ENCODE measurements at regions not wholly inside any gene's neighbourhood (a gene's known extent, or its start where the extent isn't known, plus 50 kb on each side); places are given as distances from the start of the nearest gene placed in this dataset.
"Not testable (repeated sequence)": the region's sequence is repeated elsewhere in the genome, so short reads cannot be mapped to it uniquely, and the experiment has no call there.

DNA sequence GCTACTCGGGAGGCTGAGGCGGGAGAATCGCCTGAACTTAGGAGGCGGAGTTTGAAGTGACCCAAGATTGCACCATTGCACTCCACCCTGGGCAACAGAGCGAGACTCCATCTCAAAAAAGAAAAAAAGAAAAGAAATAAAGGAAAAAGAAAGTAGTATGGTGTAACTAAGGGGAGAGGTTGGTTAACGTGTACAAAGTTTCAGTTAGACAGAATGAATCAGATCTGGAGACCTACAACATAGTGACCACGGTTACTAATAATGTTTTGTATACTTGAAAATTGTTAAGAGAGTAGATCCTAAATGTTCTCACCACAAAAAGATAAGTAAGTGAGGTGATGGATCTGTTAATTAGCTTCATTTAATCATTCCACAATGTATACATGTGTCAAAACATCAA is 1208.8 kb downstream of the VRK1 start:
- H3K27ac ChIP-seq: no peak overlapping the region
- H3K27me3 ChIP-seq: no peaks in the 10 kb centered on the region
- DNase-seq: no peak
- H3K9me3 ChIP-seq (replicated peaks): no peaks in the 10 kb centered on the region
- no peak overlapping the region for H3K4me3 ChIP-seq
- H3K4me1 ChIP-seq: no peaks in the 10 kb centered on the region
- H3K36me3 ChIP-seq: no peaks in the 10 kb centered on the region

DNA sequence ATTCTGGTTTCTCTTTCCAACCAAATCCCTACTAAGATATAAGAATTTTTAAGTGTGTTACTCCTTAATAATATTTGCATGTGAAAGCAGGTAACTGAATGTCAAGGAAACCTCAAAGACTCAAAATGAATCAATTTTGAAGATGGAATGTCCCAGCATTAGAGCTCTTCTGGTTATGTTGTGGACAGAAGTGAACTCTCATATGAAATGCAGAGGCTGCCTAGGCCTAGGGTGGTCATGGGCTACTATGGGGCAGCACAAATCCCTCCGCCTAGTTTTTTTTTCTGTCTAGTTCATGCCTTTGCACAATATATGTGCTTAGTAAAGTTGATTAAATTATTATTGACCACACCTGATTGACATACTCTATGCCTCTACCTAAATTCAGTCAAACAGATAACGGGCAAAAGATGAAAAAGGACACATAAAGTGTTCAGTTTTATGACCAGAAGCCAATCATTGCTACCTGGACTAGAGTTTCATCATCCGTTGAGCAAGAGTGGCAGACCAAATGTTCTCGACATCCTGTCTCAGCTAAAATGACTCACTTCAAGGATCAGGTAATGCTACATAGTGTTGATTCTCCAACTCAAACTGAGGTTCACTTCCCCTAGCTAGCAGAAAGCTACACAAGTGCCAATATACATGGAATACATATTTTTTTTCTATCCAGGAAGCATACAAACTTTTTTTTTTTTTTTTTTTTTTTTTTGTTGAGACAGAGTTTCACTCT is 1211.4 kb downstream of the VRK1 start:
- H3K36me3 ChIP-seq: no peaks in the 10 kb centered on the region
- no peaks in the 10 kb centered on the region for H3K4me1 ChIP-seq
- no peak for DNase-seq
- H3K4me3 ChIP-seq: no peak overlapping the region
- H3K27ac ChIP-seq: no peak overlapping the region
- no peaks in the 10 kb centered on the region for H3K27me3 ChIP-seq
- H3K9me3 ChIP-seq (replicated peaks): no peaks in the 10 kb centered on the region

DNA sequence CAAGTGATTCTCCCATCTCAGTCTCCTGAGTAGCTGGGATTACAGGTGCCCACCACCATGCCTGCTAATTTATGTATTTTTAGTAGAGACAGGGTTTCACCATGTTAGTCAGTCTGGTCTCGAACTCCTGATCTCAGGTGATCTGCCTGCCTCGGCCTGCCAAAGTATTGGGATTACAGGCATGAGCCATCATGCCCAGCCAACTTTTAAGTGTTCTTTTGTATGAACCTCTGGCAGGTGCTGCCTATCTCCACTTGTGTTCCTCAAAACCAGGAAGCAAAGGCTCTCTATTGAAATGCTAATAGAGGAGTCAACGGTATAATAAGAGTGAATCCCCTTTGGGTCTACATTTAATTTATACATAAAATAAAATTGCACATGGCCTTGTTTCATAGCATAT is 1212.0 kb downstream of the VRK1 start:
- H3K27ac ChIP-seq; DNase-seq; H3K4me3 ChIP-seq; H3K36me3 ChIP-seq; H3K9me3 ChIP-seq (replicated peaks); H3K4me1 ChIP-seq; H3K27me3 ChIP-seq: not testable (repeated sequence)

DNA sequence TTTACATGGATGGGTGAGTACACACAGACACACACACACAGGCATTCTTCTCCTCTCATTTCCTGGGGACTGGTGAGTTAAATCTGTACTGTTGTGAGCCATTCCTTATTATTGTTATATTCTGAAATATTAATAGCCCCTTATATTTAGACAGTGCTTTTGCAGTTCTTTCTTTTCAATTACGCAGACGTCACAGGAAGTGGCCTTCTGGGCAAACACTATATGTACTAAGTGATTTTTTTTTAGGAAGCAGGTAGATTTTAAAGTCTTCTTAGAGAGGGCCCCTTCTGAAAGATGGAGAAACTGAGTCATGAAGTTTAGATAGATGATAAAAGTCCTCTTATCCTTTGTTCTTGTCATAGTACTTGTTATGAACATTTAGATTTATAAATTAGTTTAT is 1213.6 kb downstream of the VRK1 start:
- no peaks in the 10 kb centered on the region for H3K36me3 ChIP-seq
- no peak for DNase-seq
- no peaks in the 10 kb centered on the region for H3K9me3 ChIP-seq (replicated peaks)
- H3K27ac ChIP-seq: no peak overlapping the region
- H3K4me3 ChIP-seq: no peak overlapping the region
- H3K27me3 ChIP-seq: no peaks in the 10 kb centered on the region
- no peaks in the 10 kb centered on the region for H3K4me1 ChIP-seq

DNA sequence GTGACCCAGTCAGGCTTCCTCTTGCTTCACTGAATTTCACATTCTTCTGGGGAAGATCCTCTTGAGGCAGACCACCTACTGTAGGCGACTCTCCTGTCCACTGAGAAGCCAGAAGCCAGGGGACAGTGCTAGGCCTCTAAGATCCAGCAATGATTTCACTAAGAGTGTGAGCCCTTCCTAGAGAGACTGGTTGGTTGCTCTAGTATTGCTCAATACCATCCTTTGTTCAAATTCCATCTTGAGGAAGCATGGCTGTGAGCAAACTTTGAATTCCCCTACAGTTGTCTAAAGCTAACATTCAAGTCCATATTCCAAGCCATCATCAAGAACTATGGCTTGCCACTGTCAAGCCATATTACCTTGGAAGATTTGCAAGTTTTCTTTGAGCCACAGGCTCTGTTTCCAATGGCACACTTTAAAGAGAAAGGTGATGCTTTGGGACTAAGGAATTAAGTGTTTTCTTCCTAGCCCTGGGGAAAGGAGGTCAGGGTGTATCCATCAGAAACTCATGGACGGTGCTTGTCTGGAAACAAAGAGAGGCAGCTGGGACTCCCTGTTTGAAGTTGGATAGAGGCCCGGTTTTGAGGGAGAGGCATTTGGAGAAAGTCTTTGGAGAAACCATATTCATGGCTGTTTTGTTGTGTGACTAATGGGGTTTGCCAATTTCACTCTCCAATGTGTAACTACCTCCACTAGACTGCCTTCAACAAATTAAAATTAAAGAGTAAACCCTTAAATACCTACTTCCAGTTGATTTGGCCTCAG is 1217.9 kb downstream of the VRK1 start:
- Histone ChIP-seq H3K36me3 (no peaks in the 10 kb centered on the region), H3K27me3 (no peaks in the 10 kb centered on the region), H3K27ac (no peak overlapping the region), H3K9me3 (replicated peaks) (no peaks in the 10 kb centered on the region), H3K4me3 (no peak overlapping the region), H3K4me1 (no peaks in the 10 kb centered on the region)
- no peak for DNase-seq

DNA sequence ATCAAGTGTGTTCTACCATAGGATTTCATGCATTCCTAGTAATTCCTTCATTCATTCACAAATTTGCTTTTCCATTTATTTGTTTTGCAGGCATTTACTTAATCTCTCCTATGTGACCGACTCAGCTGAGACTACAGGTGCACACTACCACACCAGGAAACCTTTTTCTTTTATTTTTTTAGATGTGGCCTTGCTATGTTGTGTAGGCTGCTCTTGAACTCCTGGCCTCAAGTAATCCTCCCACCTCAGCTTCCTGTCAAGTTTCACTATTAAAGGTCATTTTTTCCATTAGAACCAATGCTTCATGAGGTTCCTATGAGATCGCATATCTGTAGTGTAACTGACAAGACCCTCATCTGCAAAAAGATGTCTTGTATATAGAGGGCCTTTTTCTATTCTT is 1218.7 kb downstream of the VRK1 start:
- H3K4me1 ChIP-seq: no peaks in the 10 kb centered on the region
- H3K27ac ChIP-seq: no peak overlapping the region
- H3K4me3 ChIP-seq: no peak overlapping the region
- H3K27me3 ChIP-seq: no peaks in the 10 kb centered on the region
- DNase-seq: no peak
- H3K36me3 ChIP-seq: no peaks in the 10 kb centered on the region
- H3K9me3 ChIP-seq (replicated peaks): no peaks in the 10 kb centered on the region

DNA sequence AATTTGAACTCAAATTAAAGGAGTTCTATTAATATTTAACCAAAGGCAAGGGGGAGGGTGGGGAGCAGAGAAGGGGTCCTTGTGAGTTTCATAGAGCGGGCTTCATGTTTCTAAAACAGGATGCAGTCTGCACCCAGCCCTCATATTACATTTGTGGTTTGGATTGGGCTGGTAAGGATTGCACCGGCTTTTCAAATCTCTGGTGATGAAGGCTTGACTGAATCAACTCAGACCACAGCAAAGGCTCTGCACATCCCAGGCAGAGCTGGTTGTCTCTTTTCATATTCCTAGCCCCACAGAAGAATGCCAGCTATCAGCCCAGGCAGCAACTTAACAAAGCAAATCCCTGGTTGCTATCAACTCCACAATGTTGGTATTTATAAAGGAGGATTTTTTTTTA is 1221.4 kb downstream of the VRK1 start:
- Histone ChIP-seq H3K27ac (no peak overlapping the region), H3K27me3 (no peaks in the 10 kb centered on the region), H3K4me3 (no peak overlapping the region), H3K36me3 (no peaks in the 10 kb centered on the region), H3K4me1 (no peaks in the 10 kb centered on the region), H3K9me3 (replicated peaks) (no peaks in the 10 kb centered on the region)
- DNase-seq: no peak

DNA sequence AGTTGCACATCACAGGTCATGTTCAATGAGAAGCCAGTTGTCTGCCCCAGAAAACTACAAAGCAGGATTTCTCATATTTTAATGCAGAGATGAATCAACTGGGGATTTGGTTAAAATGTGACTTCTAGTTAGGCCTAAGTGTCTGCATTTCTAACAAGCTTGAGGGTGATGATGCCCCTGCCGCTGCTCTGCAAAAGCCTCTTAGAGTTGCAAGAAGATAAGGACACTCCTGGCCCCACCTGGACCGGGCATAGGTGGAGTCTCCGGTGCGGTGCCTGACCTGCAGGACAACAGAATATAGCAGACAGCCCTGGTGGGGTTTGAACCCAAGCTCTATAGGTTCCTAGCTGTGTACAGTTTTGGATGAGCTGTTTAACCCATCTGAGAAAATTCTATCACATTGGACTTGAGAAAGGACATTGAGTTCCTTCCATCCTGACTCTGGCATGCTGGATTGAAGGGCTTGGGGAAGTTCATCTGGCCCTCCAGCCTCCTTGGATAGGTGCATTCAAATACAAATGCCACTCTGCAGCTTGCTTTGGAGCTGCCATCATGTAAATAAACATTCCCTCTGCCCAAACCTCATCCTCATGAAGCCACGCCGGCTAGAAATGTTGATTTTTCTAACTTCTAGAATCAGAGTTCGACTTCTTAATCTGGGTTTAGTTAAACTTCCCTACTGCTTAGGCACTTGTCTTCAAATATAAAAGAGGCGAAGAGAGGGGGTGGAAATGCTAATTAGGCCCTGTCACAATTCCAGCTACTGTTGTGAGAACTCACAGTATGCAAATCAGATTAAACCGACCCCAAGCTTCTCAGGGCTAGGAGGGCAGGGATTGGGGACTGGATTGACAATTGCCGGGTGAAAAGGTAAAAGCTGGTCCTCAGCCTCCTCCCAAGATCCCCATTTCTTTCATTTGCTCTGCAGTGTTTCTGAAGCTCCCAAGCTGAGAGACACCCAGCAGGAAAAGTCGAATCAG is 1225.6 kb downstream of the VRK1 start:
- Histone ChIP-seq H3K4me1 (no peaks in the 10 kb centered on the region), H3K9me3 (replicated peaks) (no peaks in the 10 kb centered on the region), H3K36me3 (no peaks in the 10 kb centered on the region), H3K4me3 (no peak overlapping the region), H3K27me3 (no peaks in the 10 kb centered on the region), H3K27ac (no peak overlapping the region)
- DNase-seq: no peak

DNA sequence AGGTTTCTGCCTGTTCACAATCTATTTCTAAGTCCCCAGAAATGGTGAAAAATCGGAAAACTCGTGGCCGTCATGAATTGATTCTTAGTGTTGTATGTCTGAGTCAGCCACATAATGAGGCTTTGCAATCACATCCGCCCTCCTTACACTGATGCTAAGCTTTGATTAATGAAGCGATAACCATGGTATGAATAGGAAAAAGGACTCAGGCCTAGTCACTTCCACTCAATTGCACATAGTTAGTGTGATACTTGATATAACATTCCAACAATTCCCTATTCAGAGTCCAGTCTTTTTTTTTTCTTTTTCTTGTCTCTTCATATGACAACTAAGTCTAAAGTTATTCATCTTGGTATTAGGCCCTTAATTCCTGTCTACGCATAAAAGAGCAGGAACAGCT is 1231.0 kb downstream of the VRK1 start:
- Histone ChIP-seq H3K4me1 (no peaks in the 10 kb centered on the region), H3K36me3 (no peaks in the 10 kb centered on the region), H3K27ac (no peak overlapping the region), H3K27me3 (no peaks in the 10 kb centered on the region), H3K9me3 (replicated peaks) (no peaks in the 10 kb centered on the region), H3K4me3 (no peak overlapping the region)
- DNase-seq: no peak

DNA sequence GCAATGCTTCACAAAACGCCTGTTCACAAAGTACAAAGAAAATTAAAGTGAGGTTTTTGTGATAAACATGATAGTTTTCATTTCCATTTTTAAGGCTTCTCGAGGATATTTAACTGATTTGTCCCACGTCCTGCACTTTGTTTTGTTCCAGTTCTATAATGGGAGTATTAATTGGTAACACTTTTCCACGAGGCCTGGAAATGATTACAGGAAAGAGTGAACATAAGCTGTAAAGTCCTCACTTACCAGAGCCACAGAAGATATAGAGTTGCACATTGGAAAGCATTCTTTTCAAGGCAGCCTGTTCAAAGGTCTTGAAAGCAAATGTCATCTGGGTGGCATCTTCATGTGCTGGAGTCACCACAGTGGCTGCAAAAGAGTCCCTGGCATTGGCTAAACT is 1236.6 kb downstream of the BCL11B start:
- Histone ChIP-seq H3K4me3 (no peak overlapping the region), H3K4me1 (no peaks in the 10 kb centered on the region), H3K27me3 (no peaks in the 10 kb centered on the region), H3K27ac (no peak overlapping the region), H3K36me3 (no peaks in the 10 kb centered on the region), H3K9me3 (replicated peaks) (no peaks in the 10 kb centered on the region)
- no peak for DNase-seq

DNA sequence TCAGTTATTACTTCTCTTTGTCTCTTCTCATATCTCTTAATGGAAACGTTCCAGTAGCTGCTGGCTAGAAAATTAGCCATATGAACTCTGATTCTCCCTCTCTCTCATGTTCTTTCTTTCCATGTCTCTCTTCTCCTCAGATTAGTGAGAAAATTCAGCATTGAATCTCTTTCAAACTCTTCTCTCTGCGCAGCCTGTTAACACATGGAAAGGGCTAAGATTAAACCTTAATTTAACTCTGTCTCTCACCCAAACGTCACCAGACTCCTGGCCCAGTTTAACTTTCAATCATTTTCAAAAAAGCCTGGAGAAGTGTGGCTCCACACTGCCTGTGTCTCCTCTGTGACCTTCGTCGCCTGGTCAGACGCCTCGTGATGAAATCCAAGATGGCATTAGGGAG is 1234.2 kb downstream of the BCL11B start:
- Histone ChIP-seq H3K4me3 (no peak overlapping the region), H3K27me3 (no peaks in the 10 kb centered on the region), H3K9me3 (replicated peaks) (no peaks in the 10 kb centered on the region), H3K27ac (no peak overlapping the region), H3K36me3 (no peaks in the 10 kb centered on the region), H3K4me1 (no peaks in the 10 kb centered on the region)
- no peak for DNase-seq

DNA sequence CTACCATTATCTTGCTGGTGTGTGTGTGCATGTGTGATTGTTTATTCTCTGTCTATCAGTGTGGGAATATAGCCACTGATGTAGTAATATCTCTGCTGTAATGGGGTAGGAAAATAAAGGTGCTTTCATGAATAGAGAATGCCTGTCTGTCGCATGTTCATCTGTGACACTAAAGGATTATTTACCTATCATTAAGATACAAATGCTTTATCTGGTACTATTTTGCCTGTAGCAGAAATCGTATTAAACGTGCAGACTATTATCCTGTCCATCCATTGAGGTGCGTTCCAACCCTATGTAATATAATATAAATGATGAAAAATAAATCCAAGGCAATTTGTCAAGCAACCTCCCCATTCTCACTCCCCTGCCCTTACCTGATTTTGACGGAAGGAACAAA is 1215.1 kb downstream of the BCL11B start:
- H3K4me1 ChIP-seq: no peaks in the 10 kb centered on the region
- H3K36me3 ChIP-seq: no peaks in the 10 kb centered on the region
- no peak overlapping the region for H3K4me3 ChIP-seq
- H3K9me3 ChIP-seq (replicated peaks): no peaks in the 10 kb centered on the region
- H3K27me3 ChIP-seq: no peaks in the 10 kb centered on the region
- DNase-seq: no peak
- no peak overlapping the region for H3K27ac ChIP-seq

DNA sequence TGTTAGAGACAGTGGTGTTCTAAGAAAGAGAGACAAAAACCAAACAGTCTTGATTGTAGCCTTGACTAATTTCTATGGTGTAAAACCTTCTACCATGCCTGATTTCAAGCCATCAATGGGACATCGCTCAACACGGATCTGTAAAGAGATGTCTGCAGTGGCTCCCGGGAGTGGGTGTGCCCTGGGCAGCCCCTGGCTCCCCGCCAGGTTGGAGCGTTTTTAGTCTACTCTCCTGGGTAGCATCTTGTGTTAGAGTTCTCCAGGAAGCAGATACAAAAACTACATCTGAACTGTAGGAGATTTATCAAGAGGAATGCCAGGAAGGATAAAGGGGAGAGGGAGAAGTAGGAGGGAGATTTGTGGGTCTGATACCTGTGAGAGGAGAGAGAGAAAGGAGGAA is 1212.9 kb downstream of the BCL11B start:
- no peak for DNase-seq
- no peaks in the 10 kb centered on the region for H3K36me3 ChIP-seq

DNA sequence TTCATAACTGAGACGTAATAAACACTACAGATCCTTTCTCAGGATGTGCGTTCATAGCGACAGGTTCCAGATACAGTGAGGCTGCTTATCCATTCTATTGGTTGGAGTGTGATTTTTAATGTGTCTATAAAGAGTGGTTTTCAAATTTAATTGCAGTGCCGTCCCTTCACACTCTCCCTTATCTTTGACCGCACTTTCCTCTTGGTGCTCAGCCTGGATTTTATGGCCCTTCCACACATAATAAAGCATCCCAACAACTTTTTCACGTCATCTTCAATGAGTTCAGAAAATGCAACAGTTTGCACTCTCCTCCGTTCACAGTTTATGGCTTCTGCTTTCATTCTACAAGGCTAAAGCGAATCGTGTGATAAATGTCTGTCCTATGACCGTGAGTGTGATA is 1209.9 kb downstream of the BCL11B start:
- no peaks in the 10 kb centered on the region for H3K4me1 ChIP-seq
- H3K4me3 ChIP-seq: no peak overlapping the region
- no peak for DNase-seq

More for the DNA sequence above, 1212.9 kb downstream of the BCL11B start:
- Histone ChIP-seq H3K27ac (no peak overlapping the region), H3K4me3 (no peak overlapping the region), H3K27me3 (no peaks in the 10 kb centered on the region), H3K9me3 (replicated peaks) (no peaks in the 10 kb centered on the region), H3K4me1 (no peaks in the 10 kb centered on the region)

DNA sequence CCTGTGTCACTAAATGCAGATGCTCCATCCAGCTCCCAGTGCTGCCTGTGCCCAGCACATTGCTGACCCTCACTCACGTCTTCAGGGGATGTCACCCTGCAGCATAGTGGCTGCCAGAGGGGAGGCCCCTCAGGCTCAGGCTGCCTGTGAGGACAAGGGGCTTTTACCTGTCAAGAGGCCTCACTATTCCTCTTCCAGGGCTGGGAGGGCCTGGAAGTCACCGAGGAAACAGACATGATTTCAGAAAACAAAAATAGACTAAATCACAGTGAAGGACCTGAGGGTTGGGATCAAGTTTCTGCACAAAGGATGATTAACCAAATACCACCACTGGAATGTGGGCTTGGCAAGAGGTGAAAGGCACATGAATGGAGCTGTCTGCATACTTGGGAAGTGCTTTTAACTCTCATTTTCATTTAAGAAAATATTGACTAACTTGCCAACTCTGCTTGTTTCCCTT is 1202.3 kb downstream of the BCL11B start:
- Histone ChIP-seq H3K27ac (no peak overlapping the region), H3K4me1 (peaks cover 4% of the 10 kb centered on the region; the same call in 1 of the 2 replicates), H3K4me3 (no peak overlapping the region), H3K9me3 (replicated peaks) (no peaks in the 10 kb centered on the region), H3K27me3 (no peaks in the 10 kb centered on the region), H3K36me3 (no peaks in the 10 kb centered on the region)
- peak; percentile 4 to 10 for DNase-seq

More for the DNA sequence above, 1209.9 kb downstream of the BCL11B start:
- H3K9me3 ChIP-seq (replicated peaks): no peaks in the 10 kb centered on the region
- no peak overlapping the region for H3K27ac ChIP-seq
- no peaks in the 10 kb centered on the region for H3K36me3 ChIP-seq
- H3K27me3 ChIP-seq: no peaks in the 10 kb centered on the region
